Retinal pigment epithelial cell (primary cell): ENCODE measurements at regions not wholly inside any gene's neighbourhood (a gene's known extent, or its start where the extent isn't known, plus 50 kb on each side); places are given as distances from the start of the nearest gene placed in this dataset.

Source experiments
- DNase-seq: peaks from one replicate; pipeline ENCODE4 v3.0.0-alpha.2; 2010; ENCODE audit warnings: low read depth
- H3K4me3 ChIP-seq: 2 replicates; pipeline ENCODE4 v1.5.1; 2011; ENCODE audit warnings: mild to moderate bottlenecking, low read length, control low read depth, moderate library complexity
- CTCF ChIP-seq: conservative IDR thresholded peaks from 2 replicates; pipeline ENCODE4 v1.5.1; 2011; ENCODE audit warnings: low read depth, low read length, control low read depth, inconsistent platforms

- no peak for DNase-seq
- H3K4me3 ChIP-seq = no peak overlapping the region
Observed at GRCh38 chr3:31147550-31147949, 253.1 kb upstream of the GADL1 start.

GRCh38 chr3:31157047-31157694 lies 262.7 kb upstream of the GADL1 start:
- TF ChIP-seq CTCF = no peak
- no peak for DNase-seq
- H3K4me3 ChIP-seq = no peak overlapping the region

More at GRCh38 chr3:31147550-31147949, 253.1 kb upstream of the GADL1 start:
- no peak for TF ChIP-seq CTCF

GRCh38 chr3:31157893-31158620 lies 263.6 kb upstream of the GADL1 start:
- peak; percentile 16 for DNase-seq

GRCh38 chr3:31159331-31160039 lies 265.0 kb upstream of the GADL1 start:
- H3K4me3 ChIP-seq = no peak overlapping the region
- DNase-seq = no peak
- no peak for TF ChIP-seq CTCF

More at GRCh38 chr3:31157893-31158620, 263.6 kb upstream of the GADL1 start:
- TF ChIP-seq CTCF = no peak
- no peak overlapping the region for H3K4me3 ChIP-seq

GRCh38 chr3:31161889-31162288 lies 267.4 kb upstream of the GADL1 start:
- TF ChIP-seq CTCF = no peak
- DNase-seq = no peak

GRCh38 chr3:31164381-31164780 lies 269.9 kb upstream of the GADL1 start:
- TF ChIP-seq CTCF = no peak
- no peak overlapping the region for H3K4me3 ChIP-seq
- DNase-seq = no peak

More at GRCh38 chr3:31161889-31162288, 267.4 kb upstream of the GADL1 start:
- H3K4me3 ChIP-seq = no peak overlapping the region
